Panc1 (cell line): ENCODE measurements at regions not wholly inside any gene's neighbourhood (a gene's known extent, or its start where the extent isn't known, plus 50 kb on each side); places are given as distances from the start of the nearest gene placed in this dataset.

Experiments used
- ATAC-seq: fragments of 200-7000 bp; cut with Tn5 transposase; 2 replicates; pipeline ENCODE4 v1.9.1; 2020; ENCODE audit warnings: mild to moderate bottlenecking, moderate library complexity
- BruUV-seq: library from RNA; stranded (reverse); fragments of 400-500 nt; replicated peaks from 2 replicates; lab custom pipeline; 2021; lab: Mats Ljungman, UMichigan
- CTCF ChIA-PET: fragments of 300-600 bp; sonication (Branson Sonifier 250); formaldehyde crosslinking; loops from one replicate; lab custom pipeline; 2022; ENCODE audit warnings: antibody characterized with exemption; lab: Charles Lee
- POLR2A ChIA-PET: fragments of 300-600 bp; sonication (Branson Sonifier 250); formaldehyde crosslinking; loops from one replicate; lab custom pipeline; 2022; ENCODE audit warnings: antibody characterized with exemption; lab: Charles Lee
- DNase-seq: peaks from one replicate; pipeline ENCODE4 v3.0.0-alpha.2; 2010; ENCODE audit warnings: low read depth, low spot score
- H3K27ac ChIP-seq: 2 replicates; pipeline ENCODE4 v1.5.1; 2011; ENCODE audit warnings: mild to moderate bottlenecking, low read length, inconsistent platforms
- H3K27me3 ChIP-seq: fragments of 200-500 bp; sonication (Bioruptor generic); 2 replicates; pipeline ENCODE4 v1.6.0; 2014; ENCODE audit warnings: low read length, inconsistent platforms; ENCODE audit not compliant: control insufficient read depth, insufficient read depth
- H3K36me3 ChIP-seq: fragments of 200-500 bp; sonication (Bioruptor generic); 2 replicates; pipeline ENCODE4 v1.5.1; 2014; ENCODE audit warnings: inconsistent platforms, mild to moderate bottlenecking, low read length, moderate library complexity; ENCODE audit not compliant: control insufficient read depth, insufficient read depth
- H3K4me1 ChIP-seq: 2 replicates; pipeline ENCODE4 v1.5.1; 2011; ENCODE audit warnings: inconsistent platforms, mild to moderate bottlenecking, low read length, moderate library complexity; ENCODE audit not compliant: control insufficient read depth, insufficient read depth
- H3K4me3 ChIP-seq, 2 experiments: 2 replicates each; pipeline ENCODE4 v1.5.1; 2011 to 2012; ENCODE audit warnings: low read depth in 2 of 2, low read length in 2 of 2, mild to moderate bottlenecking in 2 of 2, inconsistent platforms in 1 of 2, moderate library complexity in 1 of 2
- H3K9me3 ChIP-seq: fragments of 200-500 bp; sonication (Bioruptor generic); 2 replicates; pipeline ENCODE4 v1.5.1; 2014; ENCODE audit warnings: low read depth, mild to moderate bottlenecking, inconsistent platforms, low read length, moderate library complexity; ENCODE audit not compliant: control insufficient read depth, insufficient read depth
- CTCF ChIP-seq: fragments of 450-650 bp; IDR thresholded peaks from 2 replicates; pipeline ENCODE4 v1.5.1; 2017; ENCODE audit warnings: mild to moderate bottlenecking
- POLR2AphosphoS5 ChIP-seq: IDR thresholded peaks from 2 replicates; pipeline ENCODE4 v1.6.1; 2012; ENCODE audit warnings: mild to moderate bottlenecking, low read depth, low read length, moderate library complexity
- REST ChIP-seq, 2 experiments: IDR thresholded peaks; 2 replicates each; pipeline ENCODE4 v1.6.1; 2011 to 2012; ENCODE audit warnings: low read depth in 2 of 2, control low read depth in 1 of 2, low read length in 1 of 2, mild to moderate bottlenecking in 1 of 2, moderate library complexity in 1 of 2; ENCODE audit not compliant: insufficient read depth in 1 of 2
- SIN3A ChIP-seq: IDR thresholded peaks from 2 replicates; pipeline ENCODE4 v1.6.1; 2012; ENCODE audit warnings: low read depth, mild to moderate bottlenecking, low read length, moderate library complexity, borderline replicate concordance; ENCODE audit not compliant: insufficient read depth
- TCF7L2 ChIP-seq: IDR thresholded peaks from 2 replicates; pipeline ENCODE4 v1.6.1; 2011; ENCODE audit warnings: mild to moderate bottlenecking, low read depth, low read length, inconsistent platforms
- in situ Hi-C: cut with HindIII; loops from 2 replicates; pipeline ENCODE4 v1.10.0; 2016; ENCODE audit warnings: low sequenced_read_pairs, low pct_unique_long_range_greater_than_20kb
- intact Hi-C: fragments of 100-400 bp; cut with micrococcal nuclease; formaldehyde crosslinking; loops from one replicate; pipeline ENCODE4 v1.10.0; 2022; ENCODE audit not compliant: unreplicated experiment

GRCh38 chr7:7118822-7119221 lies 63.5 kb upstream of the C1GALT1 start:
- BruUV-seq = no TSS peak
- in situ Hi-C loops = no loop called here
- peaks cover 10% of the 10 kb centered on the region for H3K27me3 ChIP-seq
- no peak overlapping the region for H3K27ac ChIP-seq
- H3K4me1 ChIP-seq = no peaks in the 10 kb centered on the region
- H3K36me3 ChIP-seq = no peaks in the 10 kb centered on the region
- POLR2A ChIA-PET = no interaction called here
- DNase-seq = no peak
- TF ChIP-seq REST (IDR thresholded peaks at IDR 0.05; ENCODE audit: insufficient read depth in 1 of 2, low read depth in 2 of 2, low read length in 1 of 2) (no peak), POLR2AphosphoS5 (no peak), SIN3A (no peak), TCF7L2 (no peak), CTCF (no peak)
- intact Hi-C loops = no loop called here
- CTCF ChIA-PET = no interaction called here
- ATAC-seq = no peak
- H3K9me3 ChIP-seq = no peaks in the 10 kb centered on the region
- H3K4me3 ChIP-seq = no peak overlapping the region

- Histone ChIP-seq H3K4me3 (no peak overlapping the region), H3K27me3 (peaks cover 9% of the 10 kb centered on the region), H3K9me3 (no peaks in the 10 kb centered on the region), H3K27ac (no peak overlapping the region), H3K36me3 (no peaks in the 10 kb centered on the region), H3K4me1 (no peaks in the 10 kb centered on the region)
- intact Hi-C loops = no loop called here
- TF ChIP-seq REST (IDR thresholded peaks at IDR 0.05; ENCODE audit: insufficient read depth in 1 of 2, low read depth in 2 of 2, low read length in 1 of 2) = no peak
- TF ChIP-seq CTCF = no peak
- no peak for TF ChIP-seq SIN3A
- TF ChIP-seq TCF7L2 = no peak
- TF ChIP-seq POLR2AphosphoS5 = no peak
- ChIA-PET POLR2A (no interaction called here), CTCF (interaction anchor here (0.6 kb wide), 1 partner anchor 82 kb away, joined by 3 read pairs; no protein-coding TSS in a partner anchor)
- DNase-seq (no peak), ATAC-seq (no peak)
- in situ Hi-C loops = no loop called here
- no TSS peak for BruUV-seq
Measured at GRCh38 chr7:7119729-7120128, 62.6 kb upstream of the C1GALT1 start.
